ENCODE measurements at regions not wholly inside any gene's neighbourhood (a gene's known extent, or its start where the extent isn't known, plus 50 kb on each side); places are given as distances from the start of the nearest gene placed in this dataset.

DNA sequence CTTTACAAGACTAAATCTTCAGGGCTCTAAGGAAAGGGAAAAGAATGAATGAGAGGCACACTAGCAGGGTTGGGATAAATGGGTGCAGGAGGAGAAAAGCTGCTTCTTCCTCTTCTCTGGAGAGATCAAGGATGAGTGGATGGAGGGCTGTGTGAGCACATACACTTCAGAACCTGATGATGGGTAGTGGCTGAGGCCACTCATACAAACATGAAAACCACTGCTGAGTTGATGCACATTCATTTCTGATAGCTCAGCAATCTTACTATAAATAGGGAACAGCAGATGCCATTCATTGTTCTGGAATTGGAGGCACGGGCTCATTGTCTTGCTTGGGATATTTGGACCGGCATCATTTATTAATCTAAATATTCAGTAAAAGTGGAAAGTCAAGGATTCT lies 152.4 kb upstream of the KCTD1 start:
- Histone ChIP-seq H3K9me3 (ENCODE audit: low read depth) (no peaks in the 10 kb centered on the region), H3K79me2 (no peaks in the 10 kb centered on the region), H3K4me3 (no peak overlapping the region), H3K4me2 (no peak overlapping the region), H3K4me1 (ENCODE audit: insufficient read depth) (no peaks in the 10 kb centered on the region), H3K27me3 (no peaks in the 10 kb centered on the region), H3K9me2 (replicated peaks; ENCODE audit: insufficient read depth) (no peaks in the 10 kb centered on the region), H3K36me3 (replicated peaks; ENCODE audit: insufficient read depth, low read depth) (no peaks in the 10 kb centered on the region), H3K27ac (no peak overlapping the region), H2AFZ (no peak overlapping the region), H4K20me1 (ENCODE audit: insufficient read depth, poor library complexity, severe bottlenecking) (no peaks in the 10 kb centered on the region)
- 95% methylated on average over 2 of the region's 2 CpGs for WGBS (ENCODE audit: low lambda C conversion rate, missing lambda C conversion rate)
- no peak for DNase-seq (ENCODE audit: low spot score)
- TF ChIP-seq EZH2 (IDR thresholded peaks at IDR 0.05; ENCODE audit: borderline replicate concordance) (no peak), EZH2phosphoT487 (IDR thresholded peaks at IDR 0.05; ENCODE audit: low read depth, severe bottlenecking, unreplicated experiment) (no peak)
- TF ChIP-seq, protein P1, sequence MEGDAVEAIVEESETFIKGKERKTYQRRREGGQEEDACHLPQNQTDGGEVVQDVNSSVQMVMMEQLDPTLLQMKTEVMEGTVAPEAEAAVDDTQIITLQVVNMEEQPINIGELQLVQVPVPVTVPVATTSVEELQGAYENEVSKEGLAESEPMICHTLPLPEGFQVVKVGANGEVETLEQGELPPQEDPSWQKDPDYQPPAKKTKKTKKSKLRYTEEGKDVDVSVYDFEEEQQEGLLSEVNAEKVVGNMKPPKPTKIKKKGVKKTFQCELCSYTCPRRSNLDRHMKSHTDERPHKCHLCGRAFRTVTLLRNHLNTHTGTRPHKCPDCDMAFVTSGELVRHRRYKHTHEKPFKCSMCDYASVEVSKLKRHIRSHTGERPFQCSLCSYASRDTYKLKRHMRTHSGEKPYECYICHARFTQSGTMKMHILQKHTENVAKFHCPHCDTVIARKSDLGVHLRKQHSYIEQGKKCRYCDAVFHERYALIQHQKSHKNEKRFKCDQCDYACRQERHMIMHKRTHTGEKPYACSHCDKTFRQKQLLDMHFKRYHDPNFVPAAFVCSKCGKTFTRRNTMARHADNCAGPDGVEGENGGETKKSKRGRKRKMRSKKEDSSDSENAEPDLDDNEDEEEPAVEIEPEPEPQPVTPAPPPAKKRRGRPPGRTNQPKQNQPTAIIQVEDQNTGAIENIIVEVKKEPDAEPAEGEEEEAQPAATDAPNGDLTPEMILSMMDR (IDR thresholded peaks at IDR 0.05; ENCODE audit: poor library complexity): no peak

- no peak for DNase-seq (ENCODE audit: low spot score)
Observed at GRCh38 chr18:26700201-26700600, 151.8 kb upstream of the KCTD1 start.

GRCh38 chr18:26697186-26697884 lies 149.0 kb upstream of the KCTD1 start:
- WGBS (ENCODE audit: low lambda C conversion rate, missing lambda C conversion rate): 86% methylated on average over 6 of the region's 6 CpGs
- H3K27me3 ChIP-seq: no peaks in the 10 kb centered on the region

More at GRCh38 chr18:26700201-26700600, 151.8 kb upstream of the KCTD1 start:
- Histone ChIP-seq H3K4me3 (no peak overlapping the region), H3K9me2 (replicated peaks; ENCODE audit: insufficient read depth) (no peaks in the 10 kb centered on the region), H3K27ac (no peak overlapping the region), H4K20me1 (ENCODE audit: insufficient read depth, poor library complexity, severe bottlenecking) (no peaks in the 10 kb centered on the region), H2AFZ (no peak overlapping the region), H3K79me2 (no peaks in the 10 kb centered on the region), H3K27me3 (no peaks in the 10 kb centered on the region), H3K36me3 (replicated peaks; ENCODE audit: insufficient read depth, low read depth) (no peaks in the 10 kb centered on the region), H3K9me3 (ENCODE audit: low read depth) (no peaks in the 10 kb centered on the region), H3K4me2 (no peak overlapping the region), H3K4me1 (ENCODE audit: insufficient read depth) (no peaks in the 10 kb centered on the region)
- TF ChIP-seq EZH2 (IDR thresholded peaks at IDR 0.05; ENCODE audit: borderline replicate concordance): no peak
- TF ChIP-seq, protein P1 (IDR thresholded peaks at IDR 0.05; ENCODE audit: poor library complexity): no peak
- no peak for TF ChIP-seq EZH2phosphoT487 (IDR thresholded peaks at IDR 0.05; ENCODE audit: low read depth, severe bottlenecking, unreplicated experiment)

More at GRCh38 chr18:26697186-26697884, 149.0 kb upstream of the KCTD1 start:
- Histone ChIP-seq H3K4me3 (no peak overlapping the region), H3K9me2 (replicated peaks; ENCODE audit: insufficient read depth) (no peaks in the 10 kb centered on the region), H3K4me1 (ENCODE audit: insufficient read depth) (no peaks in the 10 kb centered on the region), H3K4me2 (no peak overlapping the region), H2AFZ (no peak overlapping the region), H3K36me3 (replicated peaks; ENCODE audit: insufficient read depth, low read depth) (no peaks in the 10 kb centered on the region), H3K9me3 (ENCODE audit: low read depth) (no peaks in the 10 kb centered on the region), H4K20me1 (ENCODE audit: insufficient read depth, poor library complexity, severe bottlenecking) (no peaks in the 10 kb centered on the region), H3K27ac (peak overlapping the region; percentile 5), H3K79me2 (no peaks in the 10 kb centered on the region)
- TF ChIP-seq, protein P1 (IDR thresholded peaks at IDR 0.05; ENCODE audit: poor library complexity): no peak
- TF ChIP-seq EZH2 (IDR thresholded peaks at IDR 0.05; ENCODE audit: borderline replicate concordance): no peak
- no peak for TF ChIP-seq EZH2phosphoT487 (IDR thresholded peaks at IDR 0.05; ENCODE audit: low read depth, severe bottlenecking, unreplicated experiment)
- DNase-seq (ENCODE audit: low spot score): no peak
